Astrocyte of the hippocampus (primary cell): ENCODE measurements at regions not wholly inside any gene's neighbourhood (a gene's known extent, or its start where the extent isn't known, plus 50 kb on each side); places are given as distances from the start of the nearest gene placed in this dataset.

Experiments
- DNase-seq: peaks from one replicate; pipeline ENCODE4 v3.0.0; 2011; ENCODE audit warnings: low read depth, low spot score

DNA sequence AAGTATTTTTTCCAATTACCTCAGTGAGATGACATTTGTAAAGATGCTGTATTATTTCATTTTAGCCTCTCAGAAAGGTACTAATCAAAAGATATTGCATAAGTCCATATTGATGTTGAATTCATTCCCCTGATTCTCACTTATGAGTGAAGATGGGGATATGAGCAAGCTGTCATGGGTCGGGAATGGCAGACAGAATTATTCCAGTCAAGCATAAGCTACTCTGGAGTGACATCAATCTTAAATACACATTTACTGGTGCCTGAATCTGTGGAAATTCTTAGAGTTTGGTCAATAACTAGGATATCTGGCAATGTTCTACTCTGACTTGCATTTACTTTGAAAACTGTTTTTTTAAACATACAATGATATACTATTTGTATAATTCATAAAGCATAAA is 283.8 kb upstream of the PCDH7 start:
- DNase-seq = no peak

DNA sequence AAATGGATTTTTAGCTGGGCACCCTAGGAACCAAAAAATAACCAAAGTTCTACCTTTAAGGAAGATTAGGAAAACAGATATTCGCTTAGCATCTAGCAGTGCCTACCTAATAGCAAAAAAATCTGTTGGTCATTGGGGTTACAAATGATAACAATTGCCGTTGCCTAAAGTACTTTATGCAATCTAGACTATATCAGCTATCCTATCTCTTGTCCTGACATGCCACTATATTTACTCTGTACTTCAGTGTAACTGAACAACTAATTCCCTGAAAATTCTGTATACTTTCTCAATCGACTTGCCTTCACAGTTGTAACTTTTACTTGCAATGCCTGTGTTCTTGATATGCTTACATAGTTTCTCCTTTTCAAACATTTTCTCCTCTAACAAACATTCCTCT is 282.9 kb upstream of the PCDH7 start:
- no peak for DNase-seq

- no peak for DNase-seq
Observed at GRCh38 chr4:30443289-30443688, 276.9 kb upstream of the PCDH7 start.

DNA sequence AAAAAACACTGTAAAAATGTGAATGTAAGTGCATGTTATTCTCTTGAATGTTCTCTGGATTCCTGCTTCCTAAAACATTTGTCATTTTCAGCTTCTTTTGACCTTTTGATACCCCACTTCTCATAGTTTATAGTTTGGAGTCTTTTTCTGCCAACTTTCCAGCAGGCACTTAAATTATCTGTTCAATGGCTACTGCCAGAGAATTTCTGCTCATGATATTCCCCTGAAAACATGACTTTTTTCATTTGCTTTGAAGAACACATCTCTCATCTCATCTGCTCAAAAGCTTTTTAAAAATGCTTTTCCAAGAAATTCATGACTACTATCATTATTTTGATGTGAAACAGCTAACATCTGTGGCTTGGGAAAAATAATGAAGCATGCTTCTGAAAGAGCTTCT is 269.7 kb upstream of the PCDH7 start:
- no peak for DNase-seq

GRCh38 chr4:30454504-30454903 is 265.7 kb upstream of the PCDH7 start:
- no peak for DNase-seq

- DNase-seq = no peak
Observed at GRCh38 chr4:30456716-30457115, 263.5 kb upstream of the PCDH7 start.

GRCh38 chr4:30460818-30461217 is 259.4 kb upstream of the PCDH7 start:
- DNase-seq = no peak

DNA sequence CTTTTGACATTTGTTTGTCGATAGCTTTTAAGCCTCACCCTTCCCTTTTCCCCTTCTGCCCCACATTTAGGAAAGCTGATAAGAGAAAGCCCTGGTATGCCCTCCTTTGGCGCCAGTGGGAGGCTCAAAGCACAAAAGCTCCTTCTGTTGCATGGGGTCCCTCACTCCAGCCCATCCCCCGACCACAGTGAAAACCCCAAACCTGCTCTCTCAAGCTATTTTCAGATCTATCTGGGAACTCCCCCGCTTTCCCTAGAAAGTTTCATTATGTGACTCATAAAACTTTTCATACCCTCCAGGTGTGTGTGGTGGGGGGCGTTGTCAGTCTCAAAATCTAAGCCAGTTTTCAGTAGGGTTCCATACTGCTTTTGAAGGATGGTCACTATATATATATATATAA is 259.0 kb upstream of the PCDH7 start:
- no peak for DNase-seq

DNA sequence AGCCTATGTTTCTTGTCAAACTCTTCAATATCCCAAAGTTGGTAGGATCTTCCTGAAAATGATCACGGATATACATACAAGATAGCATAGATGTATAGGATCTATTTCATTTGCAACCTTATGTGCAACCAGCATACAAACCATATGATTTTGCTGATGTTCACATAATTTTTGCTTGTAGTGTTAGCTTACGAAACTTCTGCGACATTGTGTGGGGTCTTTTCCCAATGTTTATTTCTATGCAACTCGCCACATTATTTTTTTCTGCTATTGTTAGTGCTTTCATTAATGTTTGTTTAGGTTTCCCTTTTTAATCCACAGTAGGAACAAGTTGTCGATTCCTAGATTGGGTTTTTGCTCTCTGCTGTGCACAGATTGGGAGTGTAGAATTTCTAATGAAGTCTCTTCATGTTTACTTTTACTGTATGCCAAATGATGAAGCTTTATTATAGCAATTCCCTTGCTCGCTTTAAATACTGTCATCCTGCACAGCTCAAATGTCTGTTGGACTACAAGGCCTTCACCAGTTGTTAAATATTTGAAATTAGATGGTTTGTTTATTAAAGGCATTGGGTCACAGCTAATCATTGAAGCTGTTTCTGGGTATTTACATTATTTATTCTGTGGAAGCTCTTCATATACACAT is 257.6 kb upstream of the PCDH7 start:
- no peak for DNase-seq

DNA sequence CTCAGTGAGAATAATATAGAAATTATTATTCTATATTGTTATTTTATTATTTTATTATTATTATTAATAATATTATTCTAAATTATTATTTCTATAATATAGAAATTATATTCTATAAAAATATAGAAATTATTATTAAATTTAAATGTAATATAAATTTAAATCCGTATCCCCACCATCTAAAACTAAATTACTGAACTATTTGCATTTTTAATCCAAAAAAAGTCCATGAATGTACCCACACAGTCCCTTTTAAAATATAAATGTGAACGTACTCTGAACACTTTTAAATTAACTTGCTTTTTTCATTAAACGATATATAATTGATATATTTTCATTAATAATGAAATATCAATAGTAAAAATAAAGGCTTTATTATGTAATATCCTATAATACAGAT is 248.3 kb upstream of the PCDH7 start:
- DNase-seq = no peak

DNA sequence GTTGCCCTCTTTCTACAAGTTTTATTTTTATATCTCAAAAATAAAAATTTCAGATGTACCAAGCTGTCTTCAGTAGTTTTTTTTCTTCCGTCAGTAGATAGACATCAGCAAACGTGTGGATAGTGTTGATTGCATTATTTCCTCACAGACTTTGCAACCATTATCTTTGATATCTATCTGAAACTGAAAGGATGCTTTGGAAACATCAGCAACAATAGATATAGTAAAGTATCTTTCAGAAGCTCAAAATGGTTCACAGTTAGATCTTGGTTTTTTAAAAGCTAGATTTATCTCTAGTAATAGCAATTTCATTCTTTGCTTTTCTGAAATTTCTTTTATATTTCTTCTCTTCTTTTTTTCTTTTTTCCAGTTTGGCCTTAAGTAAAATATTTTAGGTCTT is 246.9 kb upstream of the PCDH7 start:
- no peak for DNase-seq

DNA sequence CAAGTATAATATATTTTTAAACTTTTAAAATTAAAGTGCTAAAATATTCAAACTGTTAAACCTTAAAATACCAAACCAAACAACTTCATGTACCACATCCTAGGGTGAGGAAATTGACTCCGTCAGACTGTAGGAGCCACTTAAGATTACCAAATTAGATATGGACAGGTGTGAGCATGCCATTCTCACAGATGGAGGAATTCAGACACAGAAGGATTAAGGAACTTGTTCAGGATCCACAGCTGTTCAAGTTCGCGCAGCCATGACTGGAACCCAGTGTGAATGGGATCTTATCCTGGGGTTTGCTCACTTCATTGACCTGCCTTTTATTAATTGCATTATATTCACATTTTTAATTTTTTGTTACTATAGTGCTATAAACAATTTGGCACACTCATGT is 224.9 kb upstream of the PCDH7 start:
- DNase-seq = no peak

- DNase-seq = no peak
Observed at GRCh38 chr4:30495651-30496310, 224.4 kb upstream of the PCDH7 start.

DNA sequence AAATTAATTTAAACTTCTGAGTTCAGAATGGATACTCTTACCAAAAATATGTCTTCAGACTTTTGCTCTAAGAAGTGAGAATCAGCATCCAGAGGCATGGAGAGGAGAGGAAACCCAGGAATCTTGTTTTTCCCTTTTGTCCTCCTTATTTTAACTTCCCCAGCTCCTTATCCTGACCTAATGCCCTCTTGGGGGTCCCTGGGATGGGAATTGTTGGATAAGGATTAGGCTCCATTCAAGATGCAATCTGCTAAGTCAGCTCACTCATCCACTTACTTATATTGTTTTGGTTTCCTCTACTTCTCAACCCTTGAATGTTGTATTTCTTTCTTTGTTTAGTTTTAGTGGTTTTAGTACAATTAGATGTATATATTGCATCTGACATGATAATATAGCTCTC is 208.4 kb upstream of the PCDH7 start:
- DNase-seq = no peak

GRCh38 chr4:30518211-30518610 is 202.0 kb upstream of the PCDH7 start:
- DNase-seq = no peak

DNA sequence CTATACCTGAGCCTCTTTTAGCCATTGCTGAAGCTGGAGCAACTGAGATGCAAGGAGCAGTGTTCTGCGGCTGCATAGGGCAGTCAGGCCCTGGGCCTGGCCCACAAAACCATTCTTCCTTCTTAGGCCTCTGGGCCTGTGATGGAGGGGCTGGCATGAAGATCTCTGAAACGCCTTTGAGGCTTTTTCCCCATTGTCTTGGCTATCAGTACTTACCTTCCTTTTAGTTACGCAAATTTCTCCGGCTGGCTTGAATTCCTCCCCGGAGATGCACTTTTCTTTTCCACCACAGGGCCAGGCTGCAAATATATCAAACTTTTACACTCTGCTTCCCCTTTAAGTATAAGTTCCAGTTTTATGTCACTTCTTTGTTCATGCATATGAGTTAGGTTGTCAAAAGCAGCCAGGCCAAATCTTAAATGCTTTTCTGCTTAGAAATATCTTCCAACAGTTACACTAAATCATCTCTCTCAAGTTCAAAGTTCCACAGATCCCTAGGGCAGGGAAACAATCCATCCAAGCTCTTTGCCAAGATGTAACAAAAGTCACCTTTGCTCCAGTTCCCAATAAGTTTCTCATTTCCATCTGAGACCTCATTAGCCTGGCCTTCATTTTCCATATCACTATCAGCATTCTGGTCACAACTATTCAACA is 194.4 kb upstream of the PCDH7 start:
- DNase-seq = no peak

DNA sequence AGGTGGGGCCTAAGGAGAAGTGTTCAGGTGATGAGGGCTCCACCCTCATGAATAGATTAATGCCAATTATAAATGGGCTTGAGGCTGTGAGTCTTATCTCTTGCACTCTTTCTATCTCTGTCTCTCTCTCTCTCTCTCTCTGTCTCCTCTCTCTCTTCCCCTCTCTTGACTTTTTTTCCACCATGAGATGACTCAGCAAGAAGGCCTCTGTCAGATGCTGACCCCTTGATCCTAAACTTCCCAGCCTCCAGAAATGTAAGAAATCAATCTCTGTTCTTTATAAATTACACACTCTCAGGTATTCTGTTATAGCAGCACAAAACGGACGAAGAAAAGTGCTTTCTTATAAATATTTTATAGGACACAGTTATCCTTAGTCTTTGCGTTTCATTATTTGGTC is 184.9 kb upstream of the PCDH7 start:
- no peak for DNase-seq

DNA sequence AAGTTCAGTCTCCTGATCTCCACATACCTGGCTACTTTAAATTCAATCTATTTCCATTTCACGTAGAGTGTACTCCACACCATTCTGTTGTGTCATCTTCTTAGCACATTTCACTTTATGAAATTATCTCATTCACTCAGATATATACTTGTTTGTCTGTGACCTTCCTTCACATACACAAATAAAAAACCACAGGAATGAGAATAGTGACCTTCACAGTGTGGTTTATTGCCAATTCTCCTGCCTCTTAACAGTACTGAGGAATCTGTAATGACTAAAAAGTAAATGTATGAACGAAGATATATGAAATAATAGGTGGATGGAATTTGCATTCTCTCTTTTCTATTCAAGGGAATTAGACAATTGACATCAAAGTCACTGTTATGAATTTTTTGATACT is 183.9 kb upstream of the PCDH7 start:
- no peak for DNase-seq

- peak; percentile 58 for DNase-seq
Observed at GRCh38 chr4:30537456-30537855, 182.7 kb upstream of the PCDH7 start.

- DNase-seq = no peak
Observed at GRCh38 chr4:30538794-30539193, 181.4 kb upstream of the PCDH7 start.

- no peak for DNase-seq
Observed at GRCh38 chr4:30543057-30543456, 177.1 kb upstream of the PCDH7 start.

- DNase-seq = no peak
Observed at GRCh38 chr4:30553151-30553550, 167.0 kb upstream of the PCDH7 start.

GRCh38 chr4:30553706-30554105 is 166.5 kb upstream of the PCDH7 start:
- DNase-seq = no peak
